Testis (tissue), 2 donors: ENCODE measurements at regions not wholly inside any gene's neighbourhood (a gene's known extent, or its start where the extent isn't known, plus 50 kb on each side); places are given as distances from the start of the nearest gene placed in this dataset.

Experiments used
- CTCF ChIP-seq, 3 experiments: fragments of 450-650 bp in 2 of 3; fragments of 200-600 bp in 1 of 3; sonication (generic) in 1 of 3; IDR thresholded peaks; one replicate each; pipeline ENCODE4 v1.5.1; 2016 to 2019; ENCODE audit warnings: antibody characterized with exemption in 3 of 3, mild to moderate bottlenecking in 2 of 3, moderate library complexity in 1 of 3
- POLR2A ChIP-seq: fragments of 450-650 bp; IDR thresholded peaks from one replicate; pipeline ENCODE4 v1.6.1; 2017; ENCODE audit warnings: antibody characterized with exemption, mild to moderate bottlenecking, moderate library complexity

- no peak for TF ChIP-seq POLR2A
- TF ChIP-seq CTCF (IDR thresholded peaks at IDR 0.05) = no peak
Observed at GRCh38 chr15:39438260-39438659, 142.6 kb upstream of the THBS1 start.
